ENCODE measurements at regions not wholly inside any gene's neighbourhood (a gene's known extent, or its start where the extent isn't known, plus 50 kb on each side); places are given as distances from the start of the nearest gene placed in this dataset.
"Not testable (repeated sequence)": the region's sequence is repeated elsewhere in the genome, so short reads cannot be mapped to it uniquely, and the experiment has no call there.

DNA sequence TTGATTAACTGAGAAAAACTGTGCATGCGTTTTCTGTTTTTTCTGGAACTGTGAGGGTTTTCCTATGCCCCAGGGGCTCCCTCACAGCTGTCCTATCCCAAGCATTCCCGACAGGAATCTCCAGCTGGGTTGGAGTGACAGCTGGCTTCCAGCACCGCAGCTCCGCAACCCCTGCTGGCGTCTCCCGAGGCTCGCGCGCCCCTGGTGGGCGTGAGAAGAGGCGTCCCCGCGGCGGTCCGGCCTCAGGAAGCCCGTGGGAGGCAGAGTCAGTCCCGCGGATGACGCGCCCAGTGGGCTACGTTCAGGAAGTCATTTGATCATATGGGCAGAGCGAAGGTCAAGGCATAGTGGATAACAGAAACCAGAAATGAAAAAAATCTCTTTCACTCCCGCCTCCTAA lies 821.9 kb downstream of the SPATA31A1 start:
- not testable (repeated sequence) for TF ChIP-seq POLR2A (IDR thresholded peaks at IDR 0.05); POLR2AphosphoS5 (IDR thresholded peaks at IDR 0.05; ENCODE audit: insufficient read depth in 1 of 2, low read depth in 1 of 2)
- TF ChIP-seq, protein P1, sequence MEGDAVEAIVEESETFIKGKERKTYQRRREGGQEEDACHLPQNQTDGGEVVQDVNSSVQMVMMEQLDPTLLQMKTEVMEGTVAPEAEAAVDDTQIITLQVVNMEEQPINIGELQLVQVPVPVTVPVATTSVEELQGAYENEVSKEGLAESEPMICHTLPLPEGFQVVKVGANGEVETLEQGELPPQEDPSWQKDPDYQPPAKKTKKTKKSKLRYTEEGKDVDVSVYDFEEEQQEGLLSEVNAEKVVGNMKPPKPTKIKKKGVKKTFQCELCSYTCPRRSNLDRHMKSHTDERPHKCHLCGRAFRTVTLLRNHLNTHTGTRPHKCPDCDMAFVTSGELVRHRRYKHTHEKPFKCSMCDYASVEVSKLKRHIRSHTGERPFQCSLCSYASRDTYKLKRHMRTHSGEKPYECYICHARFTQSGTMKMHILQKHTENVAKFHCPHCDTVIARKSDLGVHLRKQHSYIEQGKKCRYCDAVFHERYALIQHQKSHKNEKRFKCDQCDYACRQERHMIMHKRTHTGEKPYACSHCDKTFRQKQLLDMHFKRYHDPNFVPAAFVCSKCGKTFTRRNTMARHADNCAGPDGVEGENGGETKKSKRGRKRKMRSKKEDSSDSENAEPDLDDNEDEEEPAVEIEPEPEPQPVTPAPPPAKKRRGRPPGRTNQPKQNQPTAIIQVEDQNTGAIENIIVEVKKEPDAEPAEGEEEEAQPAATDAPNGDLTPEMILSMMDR (IDR thresholded peaks at IDR 0.05) = not testable (repeated sequence)

All from vagina (tissue), 2 donors.